GM11168 (cell line): ENCODE measurements at regions not wholly inside any gene's neighbourhood (a gene's known extent, or its start where the extent isn't known, plus 50 kb on each side); places are given as distances from the start of the nearest gene placed in this dataset.
"Not testable (repeated sequence)": the region's sequence is repeated elsewhere in the genome, so short reads cannot be mapped to it uniquely, and the experiment has no call there.

Experiments
- in situ Hi-C: fragments of 300-500 bp; cut with MboI; formaldehyde crosslinking; loops from one replicate; pipeline ENCODE4 v1.12.0; 2022; ENCODE audit warnings: low sequenced_read_pairs; ENCODE audit not compliant: unreplicated experiment

- in situ Hi-C loops, result no loop called here
These were observed 69.5 kb upstream of the OSMR start for GRCh38 chr5:38776149-38776896.

- in situ Hi-C loops, result no loop called here
These were observed 68.7 kb upstream of the OSMR start for GRCh38 chr5:38777111-38777510.

GRCh38 chr5:38780316-38780715, 65.5 kb upstream of the OSMR start:
- in situ Hi-C loops, result no loop called here

GRCh38 chr5:38780945-38781344, 64.9 kb upstream of the OSMR start:
- in situ Hi-C loops, result no loop called here

- in situ Hi-C loops, result no loop called here
These were observed 63.5 kb upstream of the OSMR start for GRCh38 chr5:38782180-38782835.

GRCh38 chr5:38783011-38783561, 62.7 kb upstream of the OSMR start:
- in situ Hi-C loops, result no loop called here

GRCh38 chr5:38789134-38789533, 56.7 kb upstream of the OSMR start:
- in situ Hi-C loops, result no loop called here

- in situ Hi-C loops, result no loop called here
These were observed 56.0 kb upstream of the OSMR start for GRCh38 chr5:38789777-38790176.

GRCh38 chr5:38790268-38790667, 55.5 kb upstream of the OSMR start:
- in situ Hi-C loops, result no loop called here

GRCh38 chr5:38790891-38791290, 54.9 kb upstream of the OSMR start:
- in situ Hi-C loops, result no loop called here

- in situ Hi-C loops, result no loop called here
These were observed 52.7 kb upstream of the OSMR start for GRCh38 chr5:38793099-38793498.

GRCh38 chr5:38794037-38794436, 51.8 kb upstream of the OSMR start:
- in situ Hi-C loops, result not testable (repeated sequence)

GRCh38 chr5:38794986-38795385, 50.8 kb upstream of the OSMR start:
- in situ Hi-C loops, result no loop called here

- in situ Hi-C loops, result no loop called here
These were observed 49.6 kb upstream of the OSMR start for GRCh38 chr5:38795986-38796741.
